ENCODE measurements at regions not wholly inside any gene's neighbourhood (a gene's known extent, or its start where the extent isn't known, plus 50 kb on each side); places are given as distances from the start of the nearest gene placed in this dataset.

DNA sequence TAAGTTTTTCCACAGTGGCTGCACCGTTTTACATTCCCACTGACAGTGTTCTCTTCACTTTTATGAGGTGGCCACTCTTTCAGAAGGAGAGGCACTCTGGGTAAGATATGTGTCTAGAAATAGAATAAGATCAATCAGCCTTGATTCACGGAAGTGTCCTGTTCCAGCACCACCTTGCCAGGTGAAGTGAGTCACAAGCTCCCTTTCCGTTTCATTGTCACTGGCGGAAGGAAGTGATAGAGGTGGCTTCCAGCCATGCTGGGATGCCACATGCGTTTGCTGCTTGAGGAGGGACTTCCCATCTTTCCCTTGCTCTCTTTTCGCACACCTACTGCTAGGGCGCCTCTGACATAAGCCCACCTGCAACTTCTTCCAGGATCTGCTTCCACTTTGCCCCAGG lies 217.1 kb downstream of the PIK3R1 start:
- H3K9me3 Mint-ChIP-seq: peaks cover 0 to 1% (median 0%) of the 10 kb centered on the region in 7 donors
- H3K27me3 ChIP-seq (ENCODE audit: control insufficient read depth in 2 of 2, insufficient read depth in 2 of 2, low read length in 2 of 2): no peaks in the 10 kb centered on the region
- H3K27me3 Mint-ChIP-seq (ENCODE audit: low read depth in 3 of 3): peaks cover 0 to 4% (median 0%) of the 10 kb centered on the region in 3 donors
- H3K27ac ChIP-seq (ENCODE audit: low read depth in 1 of 2, low read length in 2 of 2): peak overlapping the region in 1 of 2 donors; percentile 99
- intact Hi-C loops (cut with micrococcal nuclease): no loop called here
- H3K9ac ChIP-seq (ENCODE audit: insufficient read depth, low read length, poor library complexity, severe bottlenecking): no peak overlapping the region
- no peak overlapping the region for H2AFZ ChIP-seq (ENCODE audit: insufficient read depth, low read depth, low read length, poor library complexity, severe bottlenecking)
- H3K4me3 ChIP-seq (replicated peaks in 1 of 3; ENCODE audit: low read depth in 2 of 3, low read length in 3 of 3): no peak overlapping the region
- TF ChIP-seq, protein P1, sequence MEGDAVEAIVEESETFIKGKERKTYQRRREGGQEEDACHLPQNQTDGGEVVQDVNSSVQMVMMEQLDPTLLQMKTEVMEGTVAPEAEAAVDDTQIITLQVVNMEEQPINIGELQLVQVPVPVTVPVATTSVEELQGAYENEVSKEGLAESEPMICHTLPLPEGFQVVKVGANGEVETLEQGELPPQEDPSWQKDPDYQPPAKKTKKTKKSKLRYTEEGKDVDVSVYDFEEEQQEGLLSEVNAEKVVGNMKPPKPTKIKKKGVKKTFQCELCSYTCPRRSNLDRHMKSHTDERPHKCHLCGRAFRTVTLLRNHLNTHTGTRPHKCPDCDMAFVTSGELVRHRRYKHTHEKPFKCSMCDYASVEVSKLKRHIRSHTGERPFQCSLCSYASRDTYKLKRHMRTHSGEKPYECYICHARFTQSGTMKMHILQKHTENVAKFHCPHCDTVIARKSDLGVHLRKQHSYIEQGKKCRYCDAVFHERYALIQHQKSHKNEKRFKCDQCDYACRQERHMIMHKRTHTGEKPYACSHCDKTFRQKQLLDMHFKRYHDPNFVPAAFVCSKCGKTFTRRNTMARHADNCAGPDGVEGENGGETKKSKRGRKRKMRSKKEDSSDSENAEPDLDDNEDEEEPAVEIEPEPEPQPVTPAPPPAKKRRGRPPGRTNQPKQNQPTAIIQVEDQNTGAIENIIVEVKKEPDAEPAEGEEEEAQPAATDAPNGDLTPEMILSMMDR (IDR thresholded peaks at IDR 0.05): no peak
- no peaks in the 10 kb centered on the region for H3K36me3 ChIP-seq (replicated peaks in 1 of 2; ENCODE audit: control insufficient read depth in 1 of 2, insufficient read depth in 2 of 2, low read length in 2 of 2)
- H4K20me1 ChIP-seq (ENCODE audit: insufficient read depth, low read length): no peaks in the 10 kb centered on the region
- no peak overlapping the region for H3K4me3 Mint-ChIP-seq
- no peak for DNase-seq
- no peaks in the 10 kb centered on the region for H3K9me3 ChIP-seq (replicated peaks in 1 of 2; ENCODE audit: control insufficient read depth in 1 of 2, insufficient read depth in 1 of 2, low read length in 2 of 2)
- peak overlapping the region in 4 of 7 donors; percentile 96 to 99 (median 98) for H3K27ac Mint-ChIP-seq
- H3K4me2 ChIP-seq (replicated peaks; ENCODE audit: extremely low read depth, low read length, poor library complexity, severe bottlenecking): no peak overlapping the region
- peaks cover 41 to 43% of the 10 kb centered on the region in 2 donors for H3K4me1 ChIP-seq (ENCODE audit: control insufficient read depth in 1 of 2, insufficient read depth in 2 of 2, low read length in 2 of 2)
- WGBS (ENCODE audit: insufficient coverage): 94% methylated on average over 5 of the region's 7 CpGs
- H3K4me1 Mint-ChIP-seq: peaks cover 43% of the 10 kb centered on the region
- H3K79me2 ChIP-seq (ENCODE audit: insufficient read depth, low read length): no peaks in the 10 kb centered on the region
- peaks cover 0 to 3% of the 10 kb centered on the region in 2 donors for H3K36me3 Mint-ChIP-seq

DNA sequence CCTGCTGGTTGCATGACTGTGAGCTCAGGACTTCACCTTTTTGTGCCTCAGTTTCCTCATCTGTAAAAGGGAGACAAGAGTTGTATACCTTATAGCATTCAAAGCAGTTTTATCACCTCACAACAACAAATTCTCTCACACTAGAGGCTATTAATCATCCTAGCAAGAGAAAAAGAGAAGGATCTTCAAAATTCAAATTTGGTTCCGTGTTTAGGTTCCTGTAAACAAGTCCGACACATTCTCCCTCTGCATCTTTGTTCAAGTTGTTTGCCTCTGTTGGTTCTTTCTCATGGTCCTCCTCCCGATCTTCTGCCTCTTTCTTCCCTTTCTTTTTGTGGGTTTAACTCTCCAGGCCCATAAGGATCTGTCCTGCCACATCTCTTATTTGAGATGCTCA lies 218.0 kb downstream of the PIK3R1 start:
- Histone ChIP-seq H3K36me3 (replicated peaks in 1 of 2; ENCODE audit: control insufficient read depth in 1 of 2, insufficient read depth in 2 of 2, low read length in 2 of 2) (no peaks in the 10 kb centered on the region), H3K4me2 (replicated peaks; ENCODE audit: extremely low read depth, low read length, poor library complexity, severe bottlenecking) (no peak overlapping the region), H3K4me3 (replicated peaks in 1 of 3; ENCODE audit: low read depth in 2 of 3, low read length in 3 of 3) (peak overlapping the region in 1 of 3 experiments; percentile 5), H3K9me3 (replicated peaks in 1 of 2; ENCODE audit: control insufficient read depth in 1 of 2, insufficient read depth in 1 of 2, low read length in 2 of 2) (no peaks in the 10 kb centered on the region), H2AFZ (ENCODE audit: insufficient read depth, low read depth, low read length, poor library complexity, severe bottlenecking) (no peak overlapping the region), H3K27ac (ENCODE audit: low read depth in 1 of 2, low read length in 2 of 2) (peak overlapping the region; percentile 97 to 99), H3K9ac (ENCODE audit: insufficient read depth, low read length, poor library complexity, severe bottlenecking) (peak overlapping the region; percentile 71), H3K27me3 (ENCODE audit: control insufficient read depth in 2 of 2, insufficient read depth in 2 of 2, low read length in 2 of 2) (no peaks in the 10 kb centered on the region), H3K4me1 (ENCODE audit: control insufficient read depth in 1 of 2, insufficient read depth in 2 of 2, low read length in 2 of 2) (peaks cover 41 to 43% of the 10 kb centered on the region in 2 donors), H4K20me1 (ENCODE audit: insufficient read depth, low read length) (no peaks in the 10 kb centered on the region), H3K79me2 (ENCODE audit: insufficient read depth, low read length) (no peaks in the 10 kb centered on the region)
- TF ChIP-seq, protein P1 (IDR thresholded peaks at IDR 0.05): no peak
- peak overlapping the region; percentile 62 to 73 for H3K4me3 Mint-ChIP-seq
- peaks cover 43% of the 10 kb centered on the region for H3K4me1 Mint-ChIP-seq
- H3K27me3 Mint-ChIP-seq (ENCODE audit: low read depth in 3 of 3): peaks cover 0 to 3% (median 0%) of the 10 kb centered on the region in 3 donors
- H3K9me3 Mint-ChIP-seq: peaks cover 0 to 1% (median 0%) of the 10 kb centered on the region in 7 donors
- DNase-seq: peak; percentile 51 to 82 (median 74)
- H3K36me3 Mint-ChIP-seq: peaks cover 0 to 3% of the 10 kb centered on the region in 2 donors
- 78% methylated on average over 3 of the region's 3 CpGs for WGBS (ENCODE audit: insufficient coverage)
- H3K27ac Mint-ChIP-seq: peak overlapping the region; percentile 95 to 99 (median 98)
- intact Hi-C loops (cut with micrococcal nuclease): no loop called here

All from CD14-positive monocyte (primary cell).